ENCODE measurements at regions not wholly inside any gene's neighbourhood (a gene's known extent, or its start where the extent isn't known, plus 50 kb on each side); places are given as distances from the start of the nearest gene placed in this dataset.
"Not testable (repeated sequence)": the region's sequence is repeated elsewhere in the genome, so short reads cannot be mapped to it uniquely, and the experiment has no call there.

DNA sequence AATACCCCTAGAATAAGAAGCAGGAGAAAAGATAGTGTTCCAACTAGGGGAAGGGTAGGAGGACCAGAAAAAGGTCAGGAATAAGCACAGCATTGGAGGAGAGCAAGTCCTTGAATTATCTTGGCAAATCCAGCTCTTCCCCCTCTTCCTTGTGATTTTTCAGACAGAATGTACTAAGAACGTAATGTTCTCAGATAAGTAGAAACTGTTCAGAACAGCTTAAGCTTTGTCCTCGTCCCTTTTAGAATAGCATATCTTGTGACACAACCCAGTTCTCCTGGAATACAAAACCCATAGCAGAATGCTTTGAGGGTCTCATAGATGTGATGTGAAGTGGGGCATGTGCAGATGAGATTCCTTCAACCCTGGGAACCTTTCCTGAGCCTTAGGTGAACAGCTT is 97.4 kb downstream of the EMB start:
- no peak overlapping the region for H3K27ac Mint-ChIP-seq
- H3K36me3 Mint-ChIP-seq (ENCODE audit: low read depth) = no peaks in the 10 kb centered on the region
- H3K4me1 Mint-ChIP-seq = no peaks in the 10 kb centered on the region
- peaks cover 36% of the 10 kb centered on the region for H3K9me3 Mint-ChIP-seq
- no peaks in the 10 kb centered on the region for H3K27me3 Mint-ChIP-seq (ENCODE audit: low read depth, poor library complexity)
- no peak overlapping the region for H3K4me3 Mint-ChIP-seq
- TF ChIP-seq, protein P1, sequence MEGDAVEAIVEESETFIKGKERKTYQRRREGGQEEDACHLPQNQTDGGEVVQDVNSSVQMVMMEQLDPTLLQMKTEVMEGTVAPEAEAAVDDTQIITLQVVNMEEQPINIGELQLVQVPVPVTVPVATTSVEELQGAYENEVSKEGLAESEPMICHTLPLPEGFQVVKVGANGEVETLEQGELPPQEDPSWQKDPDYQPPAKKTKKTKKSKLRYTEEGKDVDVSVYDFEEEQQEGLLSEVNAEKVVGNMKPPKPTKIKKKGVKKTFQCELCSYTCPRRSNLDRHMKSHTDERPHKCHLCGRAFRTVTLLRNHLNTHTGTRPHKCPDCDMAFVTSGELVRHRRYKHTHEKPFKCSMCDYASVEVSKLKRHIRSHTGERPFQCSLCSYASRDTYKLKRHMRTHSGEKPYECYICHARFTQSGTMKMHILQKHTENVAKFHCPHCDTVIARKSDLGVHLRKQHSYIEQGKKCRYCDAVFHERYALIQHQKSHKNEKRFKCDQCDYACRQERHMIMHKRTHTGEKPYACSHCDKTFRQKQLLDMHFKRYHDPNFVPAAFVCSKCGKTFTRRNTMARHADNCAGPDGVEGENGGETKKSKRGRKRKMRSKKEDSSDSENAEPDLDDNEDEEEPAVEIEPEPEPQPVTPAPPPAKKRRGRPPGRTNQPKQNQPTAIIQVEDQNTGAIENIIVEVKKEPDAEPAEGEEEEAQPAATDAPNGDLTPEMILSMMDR (IDR thresholded peaks at IDR 0.05) = no peak
- no peak for DNase-seq

DNA sequence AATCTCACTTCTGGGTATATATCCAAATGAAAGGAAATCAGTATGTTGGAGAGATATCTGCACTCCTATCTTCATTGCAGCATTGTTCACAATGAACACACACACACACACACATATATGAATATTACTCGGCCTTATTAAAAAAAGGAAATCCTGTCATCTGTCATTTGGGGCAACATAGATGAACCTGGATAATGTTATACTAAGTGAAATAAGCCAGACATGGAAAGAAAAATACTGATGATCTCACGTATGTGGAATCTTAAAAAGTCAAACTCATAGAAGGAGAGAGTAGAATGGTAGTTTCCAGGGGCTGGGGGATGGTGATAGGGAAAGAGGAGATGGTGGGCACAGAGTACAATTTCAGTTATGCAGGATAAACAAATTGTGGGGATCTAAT is 100.3 kb downstream of the EMB start:
- Mint-ChIP-seq H3K9me3 (peaks cover 48% of the 10 kb centered on the region), H3K4me1 (no peaks in the 10 kb centered on the region), H3K27ac (no peak overlapping the region), H3K36me3 (ENCODE audit: low read depth) (no peaks in the 10 kb centered on the region), H3K27me3 (ENCODE audit: low read depth, poor library complexity) (no peaks in the 10 kb centered on the region), H3K4me3 (no peak overlapping the region)
- TF ChIP-seq, protein P1 (IDR thresholded peaks at IDR 0.05) = no peak
- no peak for DNase-seq

DNA sequence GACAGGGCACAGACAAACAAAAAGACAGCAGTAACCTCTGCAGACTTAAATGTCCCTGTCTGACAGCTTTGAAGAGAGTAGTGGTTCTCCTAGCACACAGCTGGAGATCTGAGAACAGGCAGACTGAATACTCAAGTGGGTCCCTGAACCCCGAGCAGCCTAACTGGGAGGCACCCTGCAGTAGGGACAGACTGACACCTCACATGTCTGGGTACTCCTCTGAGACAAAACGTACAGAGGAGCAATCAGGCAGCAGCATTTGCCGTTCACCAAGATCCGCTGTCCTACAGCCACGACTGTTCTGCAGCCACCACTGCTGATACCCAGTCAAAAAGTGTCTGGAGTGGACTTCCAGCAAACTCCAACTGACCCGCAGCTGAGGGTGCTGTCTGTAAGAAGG is 110.5 kb downstream of the EMB start:
- not testable (repeated sequence) for H3K4me3 Mint-ChIP-seq; H3K36me3 Mint-ChIP-seq (ENCODE audit: low read depth); H3K4me1 Mint-ChIP-seq; DNase-seq; H3K27me3 Mint-ChIP-seq (ENCODE audit: low read depth, poor library complexity); H3K27ac Mint-ChIP-seq
- peaks cover 75% of the 10 kb centered on the region for H3K9me3 Mint-ChIP-seq

DNA sequence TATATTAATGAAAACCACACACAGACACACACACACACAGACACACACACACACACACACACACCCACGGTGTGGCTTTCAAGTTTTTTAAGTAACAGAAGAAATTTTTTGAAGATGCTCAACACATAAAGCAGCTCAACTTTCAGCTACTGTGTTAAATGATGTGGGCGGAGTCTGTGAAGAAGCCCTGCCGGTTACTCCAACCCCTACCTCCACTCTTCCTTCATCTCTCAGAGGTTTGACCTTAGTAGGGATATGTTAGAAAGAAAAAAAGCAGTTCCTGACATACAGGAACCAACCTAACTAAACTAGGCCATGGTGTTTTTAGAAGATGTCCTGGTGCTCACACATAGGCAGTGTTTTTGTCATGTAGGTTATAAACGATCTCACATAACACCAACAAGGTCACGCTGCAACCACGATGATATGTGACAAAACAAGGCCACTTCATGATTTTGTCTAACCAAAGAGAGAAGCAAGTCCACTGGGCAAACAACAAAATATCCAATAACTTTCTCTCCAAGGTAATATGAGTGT is 112.8 kb downstream of the EMB start:
- TF ChIP-seq, protein P1 (IDR thresholded peaks at IDR 0.05) = no peak
- no peaks in the 10 kb centered on the region for H3K4me1 Mint-ChIP-seq
- H3K27ac Mint-ChIP-seq = no peak overlapping the region
- no peak for DNase-seq
- peaks cover 57% of the 10 kb centered on the region for H3K9me3 Mint-ChIP-seq
- no peaks in the 10 kb centered on the region for H3K27me3 Mint-ChIP-seq (ENCODE audit: low read depth, poor library complexity)
- no peak overlapping the region for H3K4me3 Mint-ChIP-seq
- H3K36me3 Mint-ChIP-seq (ENCODE audit: low read depth) = no peaks in the 10 kb centered on the region

DNA sequence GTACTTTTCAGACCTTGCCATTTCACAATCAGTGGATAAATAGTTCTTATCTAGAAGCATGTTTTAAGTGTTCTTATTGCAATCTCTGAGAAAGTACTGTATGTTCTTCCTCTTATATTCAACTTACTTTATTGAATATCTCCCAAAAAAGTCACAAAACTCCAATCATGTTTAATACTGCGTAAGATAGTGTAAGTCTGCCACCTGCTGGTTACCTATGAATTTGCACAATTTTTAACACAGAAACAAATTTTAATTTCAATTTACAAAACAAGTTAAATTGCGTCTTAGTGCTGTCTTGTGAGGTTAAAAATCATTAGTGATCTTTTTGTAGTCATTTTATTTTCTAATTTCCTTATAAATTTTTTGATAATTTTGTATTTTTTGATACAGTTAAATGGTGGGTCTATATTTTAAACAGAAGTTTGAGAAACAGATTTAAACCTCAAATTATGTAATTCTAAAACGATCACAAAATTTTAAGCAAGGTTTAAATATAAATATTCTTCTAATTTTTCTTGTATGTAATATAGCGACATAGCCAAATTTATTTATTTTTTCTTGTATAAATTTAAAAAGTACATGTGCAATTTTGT is 115.8 kb downstream of the EMB start:
- no peak overlapping the region for H3K27ac Mint-ChIP-seq
- no peaks in the 10 kb centered on the region for H3K36me3 Mint-ChIP-seq (ENCODE audit: low read depth)
- peaks cover 51% of the 10 kb centered on the region for H3K9me3 Mint-ChIP-seq
- peak; percentile 2 for DNase-seq
- no peaks in the 10 kb centered on the region for H3K27me3 Mint-ChIP-seq (ENCODE audit: low read depth, poor library complexity)
- TF ChIP-seq, protein P1 (IDR thresholded peaks at IDR 0.05) = peak; percentile 69
- no peak overlapping the region for H3K4me3 Mint-ChIP-seq
- no peaks in the 10 kb centered on the region for H3K4me1 Mint-ChIP-seq

DNA sequence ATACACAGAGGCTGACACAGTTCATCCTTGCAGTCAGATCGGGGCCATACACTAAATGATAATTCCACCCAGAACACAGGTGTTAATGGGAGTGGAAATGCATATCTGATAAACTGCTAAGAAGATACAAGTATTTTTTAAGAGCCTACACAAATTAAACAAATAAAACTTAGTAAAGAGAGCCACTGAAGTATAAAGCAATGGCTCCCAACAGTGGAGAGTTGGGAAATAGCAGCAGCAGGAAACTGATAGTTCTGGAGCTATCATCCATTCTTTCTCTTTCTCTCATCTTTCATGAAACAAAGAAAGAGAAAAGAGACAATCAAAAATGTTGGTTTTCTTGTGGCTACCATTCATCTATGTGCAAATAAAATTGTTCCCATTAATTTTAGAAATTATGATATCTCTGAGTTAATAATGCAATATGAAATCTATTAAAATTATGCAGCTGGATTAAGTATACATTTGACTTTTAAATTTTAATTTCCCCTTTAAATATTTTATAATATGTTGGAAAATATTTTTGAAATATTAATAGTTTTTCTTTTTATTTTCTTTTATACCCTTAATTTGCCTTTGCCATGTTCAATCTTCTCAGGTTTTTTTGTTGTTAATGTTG is 120.8 kb downstream of the EMB start:
- no peaks in the 10 kb centered on the region for H3K36me3 Mint-ChIP-seq (ENCODE audit: low read depth)
- H3K9me3 Mint-ChIP-seq = peaks cover 59% of the 10 kb centered on the region
- no peaks in the 10 kb centered on the region for H3K27me3 Mint-ChIP-seq (ENCODE audit: low read depth, poor library complexity)
- DNase-seq = no peak
- H3K4me3 Mint-ChIP-seq = no peak overlapping the region
- TF ChIP-seq, protein P1 (IDR thresholded peaks at IDR 0.05) = no peak
- no peaks in the 10 kb centered on the region for H3K4me1 Mint-ChIP-seq
- H3K27ac Mint-ChIP-seq = no peak overlapping the region
